ENCODE measurements at regions not wholly inside any gene's neighbourhood (a gene's known extent, or its start where the extent isn't known, plus 50 kb on each side); places are given as distances from the start of the nearest gene placed in this dataset.
"Not testable (repeated sequence)": the region's sequence is repeated elsewhere in the genome, so short reads cannot be mapped to it uniquely, and the experiment has no call there.

DNA sequence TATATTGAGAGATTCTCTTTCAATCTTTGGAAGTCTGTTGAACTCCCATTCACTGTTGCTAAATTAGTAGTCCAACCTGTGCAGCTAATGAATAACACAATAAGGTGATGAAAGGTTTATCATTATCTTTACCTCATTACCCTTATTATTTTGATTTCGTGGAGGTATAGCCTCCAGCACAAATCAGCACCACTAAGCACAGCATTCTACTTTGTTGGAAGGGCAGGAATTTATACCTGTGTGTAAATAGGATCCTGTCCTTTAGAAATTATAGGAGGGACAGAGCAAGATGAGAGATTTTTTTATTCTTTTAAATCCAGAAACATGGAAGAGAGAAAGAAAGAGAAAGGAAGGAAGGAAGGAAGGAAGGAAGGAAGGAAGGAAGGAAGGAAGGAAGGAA lies 454.1 kb downstream of the PDGFC start:
- DNase-seq (ENCODE audit: low spot score) = no peak
- intact Hi-C loops (cut with DNase I) = no loop called here

DNA sequence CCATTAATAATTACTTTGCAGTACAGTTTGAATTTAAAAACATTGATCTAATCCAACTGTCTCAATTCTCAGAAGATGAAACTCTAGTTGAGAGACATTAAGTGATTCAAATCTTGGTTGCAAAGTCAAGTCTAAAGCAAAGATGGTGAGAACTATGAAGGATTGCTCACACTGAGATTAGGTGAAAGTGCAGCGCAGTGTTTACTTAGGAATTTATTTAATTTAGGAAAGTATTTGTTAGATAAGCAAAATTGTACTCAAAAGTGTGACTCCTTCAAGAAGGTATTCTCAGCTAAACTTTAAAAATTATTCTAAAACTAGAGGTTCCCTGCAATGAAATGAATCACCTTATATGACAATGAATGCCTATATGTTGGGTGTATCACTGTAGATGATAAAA lies 454.9 kb downstream of the PDGFC start:
- intact Hi-C loops (cut with DNase I) = no loop called here
- DNase-seq (ENCODE audit: low spot score) = no peak

DNA sequence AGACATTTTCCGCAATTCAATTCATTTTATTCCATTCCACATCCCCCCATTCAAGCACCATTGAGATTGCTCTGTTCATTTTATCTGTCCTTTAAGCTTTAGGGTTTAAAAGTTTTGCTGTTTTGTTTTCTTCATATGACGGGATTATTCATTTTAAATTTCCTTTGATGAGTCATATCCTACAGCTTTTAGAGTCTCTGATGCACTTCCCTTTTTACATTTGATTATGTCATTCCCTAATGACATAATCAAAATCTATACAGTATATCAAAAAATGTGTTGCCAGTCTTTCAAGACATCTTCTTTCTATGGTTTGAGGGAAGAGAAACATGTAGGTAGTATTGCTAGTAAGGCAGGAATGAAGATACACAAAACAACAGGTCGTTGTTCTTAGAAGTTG lies 456.3 kb downstream of the PDGFC start:
- no peak for DNase-seq (ENCODE audit: low spot score)
- intact Hi-C loops (cut with DNase I) = no loop called here

GRCh38 chr4:156512622-156513021 lies 459.0 kb downstream of the PDGFC start:
- no peak for DNase-seq (ENCODE audit: low spot score)
- intact Hi-C loops (cut with DNase I) = no loop called here

GRCh38 chr4:156509921-156510320 lies 461.7 kb downstream of the PDGFC start:
- DNase-seq (ENCODE audit: low spot score); intact Hi-C loops (cut with DNase I): not testable (repeated sequence)

DNA sequence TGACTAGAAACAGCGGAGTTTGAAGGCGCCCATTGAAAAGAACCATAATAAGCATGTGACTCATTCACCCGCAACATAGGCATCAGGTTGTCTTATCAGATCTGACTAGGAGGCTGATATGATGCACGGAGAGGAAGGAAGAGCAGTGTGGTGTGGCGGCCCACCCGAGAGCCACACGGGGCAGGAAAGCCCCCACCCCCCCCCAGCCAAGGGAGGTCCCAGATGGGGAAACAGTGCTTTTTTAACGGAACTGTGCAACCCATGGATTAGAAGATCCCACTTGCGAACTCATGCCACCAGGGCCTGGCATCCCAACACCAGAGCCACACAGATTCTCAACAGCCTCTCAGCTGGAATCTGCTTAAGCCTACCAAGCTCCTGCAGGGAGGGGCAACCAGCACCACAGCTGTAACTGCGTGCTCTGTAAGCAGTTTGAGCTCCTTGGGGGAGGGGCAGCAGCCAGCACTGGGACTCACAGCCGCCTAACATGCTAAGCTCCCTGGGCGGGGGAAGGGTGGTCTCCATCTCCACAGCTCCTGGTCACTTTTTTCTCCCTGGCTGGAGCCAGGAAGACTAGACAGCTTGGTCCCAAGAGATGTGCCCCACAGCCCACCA lies 466.2 kb downstream of the PDGFC start:
- intact Hi-C loops (cut with DNase I) = no loop called here
- no peak for DNase-seq (ENCODE audit: low spot score)

DNA sequence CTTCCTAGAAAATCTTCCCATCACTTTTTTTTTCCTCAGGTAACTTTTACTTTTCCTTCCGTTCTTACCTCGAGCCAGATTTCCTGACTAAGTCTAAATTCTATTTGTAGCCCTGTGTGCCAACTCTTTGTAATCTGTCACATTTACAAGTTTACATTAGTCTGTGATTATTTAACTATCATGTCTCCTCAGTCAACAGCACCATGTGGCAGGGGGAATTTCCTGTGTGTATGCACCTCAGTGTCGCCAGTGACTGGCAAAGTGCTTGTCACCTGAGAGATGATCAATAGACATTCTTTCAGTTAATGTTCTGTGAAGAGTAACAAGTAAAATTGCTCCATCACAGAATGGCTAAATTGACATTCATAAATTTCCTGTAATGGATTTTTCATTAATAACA lies 468.5 kb downstream of the PDGFC start:
- intact Hi-C loops (cut with DNase I) = no loop called here
- DNase-seq (ENCODE audit: low spot score) = no peak

- DNase-seq (ENCODE audit: low spot score) = no peak
- intact Hi-C loops (cut with DNase I) = no loop called here
Observed at GRCh38 chr4:156501962-156502361, 469.6 kb downstream of the PDGFC start.

GRCh38 chr4:156499684-156500083 lies 471.9 kb downstream of the PDGFC start:
- DNase-seq (ENCODE audit: low spot score) = no peak
- intact Hi-C loops (cut with DNase I) = no loop called here

- DNase-seq (ENCODE audit: low spot score) = no peak
Observed at GRCh38 chr4:156497486-156497885, 474.1 kb downstream of the PDGFC start.

GRCh38 chr4:156496797-156497196 lies 474.8 kb downstream of the PDGFC start:
- intact Hi-C loops (cut with DNase I) = no loop called here
- no peak for DNase-seq (ENCODE audit: low spot score)

More at GRCh38 chr4:156497486-156497885, 474.1 kb downstream of the PDGFC start:
- intact Hi-C loops (cut with DNase I) = no loop called here

GRCh38 chr4:156495836-156496235 lies 475.8 kb downstream of the PDGFC start:
- intact Hi-C loops (cut with DNase I) = no loop called here
- DNase-seq (ENCODE audit: low spot score) = no peak

- DNase-seq (ENCODE audit: low spot score) = no peak
- intact Hi-C loops (cut with DNase I) = no loop called here
Observed at GRCh38 chr4:156495091-156495490, 476.5 kb downstream of the PDGFC start.

GRCh38 chr4:156493858-156494257 lies 477.7 kb downstream of the PDGFC start:
- DNase-seq (ENCODE audit: low spot score) = no peak
- intact Hi-C loops (cut with DNase I) = no loop called here

DNA sequence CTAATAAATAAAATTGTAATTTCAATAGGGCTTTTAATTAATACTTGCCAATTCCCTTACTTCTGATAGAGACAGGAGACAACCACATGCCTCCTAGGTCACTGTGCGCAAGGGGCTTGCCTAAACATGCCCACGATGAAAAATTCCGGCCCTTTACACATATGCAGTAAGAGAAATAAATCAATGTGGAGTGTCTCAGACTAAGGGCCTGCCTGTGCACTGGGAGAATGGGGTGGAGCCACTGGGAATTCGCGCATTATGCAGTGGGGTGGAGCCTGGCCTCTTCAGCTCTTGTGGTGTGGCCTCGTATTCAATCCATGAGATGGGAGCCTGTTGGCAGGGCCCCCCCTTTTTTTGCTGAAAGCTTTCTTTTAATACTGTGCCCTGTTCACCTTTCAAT lies 484.5 kb downstream of the PDGFC start:
- intact Hi-C loops (cut with DNase I) = no loop called here
- DNase-seq (ENCODE audit: low spot score) = no peak

GRCh38 chr4:156481845-156482244 lies 489.8 kb downstream of the PDGFC start:
- intact Hi-C loops (cut with DNase I) = no loop called here
- DNase-seq (ENCODE audit: low spot score) = no peak

- intact Hi-C loops (cut with DNase I) = loop anchor here (5.0 kb wide), 2 partner anchors 495 to 570 kb away; partner anchors contain the start of gene PDGFC
- no peak for DNase-seq (ENCODE audit: low spot score)
Observed at GRCh38 chr4:156477636-156478035, 494.0 kb downstream of the PDGFC start.

- intact Hi-C loops (cut with DNase I) = loop anchor here (5.0 kb wide), 2 partner anchors 496 to 571 kb away; partner anchors contain the start of gene PDGFC
- DNase-seq (ENCODE audit: low spot score) = no peak
Observed at GRCh38 chr4:156476359-156476758, 495.2 kb downstream of the PDGFC start.

DNA sequence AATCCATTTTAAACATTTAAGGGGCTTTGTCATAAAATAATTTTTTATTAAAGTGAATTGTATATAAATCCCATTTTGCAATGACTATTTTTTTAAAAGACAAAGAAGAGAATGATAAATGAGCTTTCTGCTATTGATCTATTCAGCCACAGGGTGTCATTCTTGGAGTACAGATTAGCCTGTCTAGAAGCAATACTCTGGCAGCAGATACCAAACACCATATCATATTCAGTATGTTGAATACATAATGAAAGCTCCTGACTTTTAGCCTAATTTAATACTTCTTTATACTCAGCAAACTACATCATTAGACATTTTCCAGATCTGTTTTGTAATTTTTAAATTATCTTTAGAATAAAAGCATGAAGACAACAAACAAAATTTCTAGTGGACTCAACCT lies 496.3 kb downstream of the PDGFC start:
- DNase-seq (ENCODE audit: low spot score) = no peak
- intact Hi-C loops (cut with DNase I) = loop anchor here (5.0 kb wide), 2 partner anchors 497 to 572 kb away; partner anchors contain the start of gene PDGFC

DNA sequence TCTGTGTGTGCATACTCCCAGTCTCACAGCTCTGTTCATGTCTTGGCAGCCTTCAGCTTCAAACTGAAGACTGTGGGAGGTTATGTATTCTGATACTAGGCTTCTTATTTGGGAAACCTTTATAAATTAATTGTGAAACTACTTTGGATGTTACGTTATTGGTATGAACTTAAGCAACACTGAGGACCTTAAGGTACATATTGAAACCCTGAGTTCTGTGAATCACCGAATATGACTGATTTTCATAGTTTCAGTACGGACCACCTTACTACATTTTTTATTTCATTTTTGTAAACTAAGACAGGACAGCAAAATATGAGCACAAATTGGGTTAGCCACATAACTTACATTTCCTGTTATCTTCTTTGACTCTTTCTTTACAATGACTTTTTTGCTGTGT lies 498.4 kb downstream of the PDGFC start:
- intact Hi-C loops (cut with DNase I) = loop anchor here (5.0 kb wide), 1 partner anchor 1504 kb away; no protein-coding TSS in a partner anchor
- DNase-seq (ENCODE audit: low spot score) = no peak

DNA sequence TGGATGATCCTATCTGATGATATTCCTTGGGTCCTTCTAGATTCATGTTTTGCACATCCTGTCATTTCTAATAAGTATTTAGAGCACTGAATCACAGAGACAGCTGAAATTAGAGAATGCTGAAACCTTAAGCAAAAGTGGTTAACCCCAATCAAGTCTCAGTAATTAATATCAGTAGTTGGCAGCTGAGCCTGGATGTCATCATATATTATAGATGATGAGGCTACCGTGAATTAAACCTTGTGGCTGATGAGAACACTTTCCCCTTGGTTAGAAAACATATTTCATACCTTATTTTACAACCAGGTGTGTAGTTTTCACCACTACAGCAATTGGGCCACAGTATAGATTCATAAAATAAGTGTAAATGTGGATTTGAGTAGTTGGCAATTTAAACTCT lies 499.0 kb downstream of the PDGFC start:
- no peak for DNase-seq (ENCODE audit: low spot score)
- intact Hi-C loops (cut with DNase I) = loop anchor here (5.0 kb wide), 1 partner anchor 1505 kb away; no protein-coding TSS in a partner anchor

GRCh38 chr4:156459584-156459983 lies 505.9 kb upstream of the CTSO start:
- no peak for DNase-seq (ENCODE audit: low spot score)
- intact Hi-C loops (cut with DNase I) = no loop called here

Measured in cardiac septum (tissue), 1 donor.